ENCODE measurements at regions not wholly inside any gene's neighbourhood (a gene's known extent, or its start where the extent isn't known, plus 50 kb on each side); places are given as distances from the start of the nearest gene placed in this dataset.

DNA sequence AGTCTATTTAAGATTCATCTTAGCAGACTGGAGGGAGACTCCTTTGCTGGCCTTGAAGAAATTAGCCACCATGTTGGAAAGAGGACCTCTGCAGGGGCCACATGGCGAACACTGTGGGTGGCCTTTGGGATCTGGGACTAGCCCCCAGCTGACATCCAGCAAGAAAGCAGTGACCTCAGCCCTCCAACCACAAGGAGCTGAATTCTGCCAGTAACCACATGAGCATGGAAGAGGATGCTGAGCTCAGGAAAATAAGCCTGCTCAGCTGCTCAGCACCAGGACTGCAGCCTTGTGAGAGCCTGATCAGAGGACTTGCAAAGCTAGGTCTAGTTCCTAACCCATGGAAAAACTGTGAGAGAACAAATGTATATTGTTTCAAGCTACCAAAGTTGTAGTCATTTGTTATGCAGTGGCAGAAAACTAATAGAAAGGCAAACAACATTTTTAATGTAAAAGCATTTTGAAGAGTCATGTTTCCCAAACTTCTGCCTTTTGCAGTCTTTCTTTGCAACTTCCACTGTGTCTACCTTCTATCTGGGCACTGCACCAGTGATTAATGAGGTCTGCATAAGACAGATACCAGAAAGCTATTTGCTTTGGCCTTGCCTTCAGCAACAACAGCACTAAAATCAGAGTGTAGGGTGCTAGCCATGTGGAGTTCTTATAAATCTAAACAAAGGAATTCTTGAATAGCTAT lies 183.7 kb downstream of the FGFR2 start:
- no peak overlapping the region for H3K9ac ChIP-seq (ENCODE audit: low read length)
- no peaks in the 10 kb centered on the region for H4K20me1 ChIP-seq (ENCODE audit: insufficient read depth)
- H2AFZ ChIP-seq (ENCODE audit: low read depth, low read length), result no peak overlapping the region
- no peaks in the 10 kb centered on the region for H3K36me3 ChIP-seq (ENCODE audit: insufficient read depth, low read length)
- no peaks in the 10 kb centered on the region for H3F3A ChIP-seq (ENCODE audit: insufficient read depth, low read length, poor library complexity, severe bottlenecking)
- H3K9me3 ChIP-seq (ENCODE audit: low read length), result no peaks in the 10 kb centered on the region
- no peaks in the 10 kb centered on the region for H3K27me3 ChIP-seq (ENCODE audit: insufficient read depth, low read depth, low read length)
- H3K4me3 ChIP-seq (ENCODE audit: low read length), result no peak overlapping the region
- no peaks in the 10 kb centered on the region for H3K9me2 ChIP-seq (ENCODE audit: insufficient read depth, low read length)
- no peak overlapping the region for H3K27ac ChIP-seq (ENCODE audit: low read length)
- no peak overlapping the region for H3K4me2 ChIP-seq (ENCODE audit: low read length)
- H3K79me2 ChIP-seq (replicated peaks; ENCODE audit: insufficient read depth, low read length), result no peaks in the 10 kb centered on the region
- no peak for TF ChIP-seq EP300 (conservative IDR thresholded peaks at IDR 0.05; ENCODE audit: poor library complexity, severe bottlenecking)
- TF ChIP-seq EZH2 (IDR thresholded peaks at IDR 0.05; ENCODE audit: borderline replicate concordance, insufficient read depth, low read length, poor library complexity, severe bottlenecking), result no peak
- no peak for TF ChIP-seq TAF1 (IDR thresholded peaks at IDR 0.05; ENCODE audit: low read depth)
- TF ChIP-seq, protein P1, sequence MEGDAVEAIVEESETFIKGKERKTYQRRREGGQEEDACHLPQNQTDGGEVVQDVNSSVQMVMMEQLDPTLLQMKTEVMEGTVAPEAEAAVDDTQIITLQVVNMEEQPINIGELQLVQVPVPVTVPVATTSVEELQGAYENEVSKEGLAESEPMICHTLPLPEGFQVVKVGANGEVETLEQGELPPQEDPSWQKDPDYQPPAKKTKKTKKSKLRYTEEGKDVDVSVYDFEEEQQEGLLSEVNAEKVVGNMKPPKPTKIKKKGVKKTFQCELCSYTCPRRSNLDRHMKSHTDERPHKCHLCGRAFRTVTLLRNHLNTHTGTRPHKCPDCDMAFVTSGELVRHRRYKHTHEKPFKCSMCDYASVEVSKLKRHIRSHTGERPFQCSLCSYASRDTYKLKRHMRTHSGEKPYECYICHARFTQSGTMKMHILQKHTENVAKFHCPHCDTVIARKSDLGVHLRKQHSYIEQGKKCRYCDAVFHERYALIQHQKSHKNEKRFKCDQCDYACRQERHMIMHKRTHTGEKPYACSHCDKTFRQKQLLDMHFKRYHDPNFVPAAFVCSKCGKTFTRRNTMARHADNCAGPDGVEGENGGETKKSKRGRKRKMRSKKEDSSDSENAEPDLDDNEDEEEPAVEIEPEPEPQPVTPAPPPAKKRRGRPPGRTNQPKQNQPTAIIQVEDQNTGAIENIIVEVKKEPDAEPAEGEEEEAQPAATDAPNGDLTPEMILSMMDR (IDR thresholded peaks at IDR 0.05; ENCODE audit: poor library complexity, severe bottlenecking), result no peak
- TF ChIP-seq, protein P2, sequence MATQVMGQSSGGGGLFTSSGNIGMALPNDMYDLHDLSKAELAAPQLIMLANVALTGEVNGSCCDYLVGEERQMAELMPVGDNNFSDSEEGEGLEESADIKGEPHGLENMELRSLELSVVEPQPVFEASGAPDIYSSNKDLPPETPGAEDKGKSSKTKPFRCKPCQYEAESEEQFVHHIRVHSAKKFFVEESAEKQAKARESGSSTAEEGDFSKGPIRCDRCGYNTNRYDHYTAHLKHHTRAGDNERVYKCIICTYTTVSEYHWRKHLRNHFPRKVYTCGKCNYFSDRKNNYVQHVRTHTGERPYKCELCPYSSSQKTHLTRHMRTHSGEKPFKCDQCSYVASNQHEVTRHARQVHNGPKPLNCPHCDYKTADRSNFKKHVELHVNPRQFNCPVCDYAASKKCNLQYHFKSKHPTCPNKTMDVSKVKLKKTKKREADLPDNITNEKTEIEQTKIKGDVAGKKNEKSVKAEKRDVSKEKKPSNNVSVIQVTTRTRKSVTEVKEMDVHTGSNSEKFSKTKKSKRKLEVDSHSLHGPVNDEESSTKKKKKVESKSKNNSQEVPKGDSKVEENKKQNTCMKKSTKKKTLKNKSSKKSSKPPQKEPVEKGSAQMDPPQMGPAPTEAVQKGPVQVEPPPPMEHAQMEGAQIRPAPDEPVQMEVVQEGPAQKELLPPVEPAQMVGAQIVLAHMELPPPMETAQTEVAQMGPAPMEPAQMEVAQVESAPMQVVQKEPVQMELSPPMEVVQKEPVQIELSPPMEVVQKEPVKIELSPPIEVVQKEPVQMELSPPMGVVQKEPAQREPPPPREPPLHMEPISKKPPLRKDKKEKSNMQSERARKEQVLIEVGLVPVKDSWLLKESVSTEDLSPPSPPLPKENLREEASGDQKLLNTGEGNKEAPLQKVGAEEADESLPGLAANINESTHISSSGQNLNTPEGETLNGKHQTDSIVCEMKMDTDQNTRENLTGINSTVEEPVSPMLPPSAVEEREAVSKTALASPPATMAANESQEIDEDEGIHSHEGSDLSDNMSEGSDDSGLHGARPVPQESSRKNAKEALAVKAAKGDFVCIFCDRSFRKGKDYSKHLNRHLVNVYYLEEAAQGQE (IDR thresholded peaks at IDR 0.05; ENCODE audit: borderline replicate concordance), result no peak
- no peak for TF ChIP-seq SMC3 (conservative IDR thresholded peaks at IDR 0.05; ENCODE audit: poor library complexity)
- no peak for TF ChIP-seq RAD21 (conservative IDR thresholded peaks at IDR 0.05)
- TF ChIP-seq POLR2AphosphoS5 (IDR thresholded peaks at IDR 0.05), result no peak
- no peak for TF ChIP-seq MXI1 (conservative IDR thresholded peaks at IDR 0.05; ENCODE audit: poor library complexity, severe bottlenecking)

DNA sequence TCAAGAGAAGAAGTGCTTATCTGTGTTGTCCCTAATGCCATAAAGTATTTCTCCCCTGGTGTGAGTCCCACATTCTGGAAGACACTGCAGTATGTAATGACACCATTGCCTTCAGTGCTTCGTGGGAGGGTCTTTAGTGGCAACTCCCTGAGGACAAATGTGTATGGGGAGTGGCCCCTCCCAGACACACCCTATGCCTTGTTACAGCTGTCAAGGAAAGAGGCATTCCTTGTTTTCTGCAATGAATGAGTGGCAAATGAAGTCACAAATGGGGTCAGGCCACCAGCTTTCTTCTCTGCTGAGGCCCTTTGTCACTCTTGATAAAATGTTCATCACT lies 183.2 kb downstream of the FGFR2 start:
- H3K9me3 ChIP-seq (ENCODE audit: low read length), result no peaks in the 10 kb centered on the region
- no peaks in the 10 kb centered on the region for H3F3A ChIP-seq (ENCODE audit: insufficient read depth, low read length, poor library complexity, severe bottlenecking)
- H3K4me3 ChIP-seq (ENCODE audit: low read length), result no peak overlapping the region
- H3K36me3 ChIP-seq (ENCODE audit: insufficient read depth, low read length), result no peaks in the 10 kb centered on the region
- H3K4me2 ChIP-seq (ENCODE audit: low read length), result no peak overlapping the region
- no peak overlapping the region for H3K9ac ChIP-seq (ENCODE audit: low read length)
- TF ChIP-seq RAD21 (conservative IDR thresholded peaks at IDR 0.05) (no peak), POLR2AphosphoS5 (IDR thresholded peaks at IDR 0.05) (no peak), EP300 (conservative IDR thresholded peaks at IDR 0.05; ENCODE audit: poor library complexity, severe bottlenecking) (no peak), EZH2 (IDR thresholded peaks at IDR 0.05; ENCODE audit: borderline replicate concordance, insufficient read depth, low read length, poor library complexity, severe bottlenecking) (no peak), MXI1 (conservative IDR thresholded peaks at IDR 0.05; ENCODE audit: poor library complexity, severe bottlenecking) (no peak), TAF1 (IDR thresholded peaks at IDR 0.05; ENCODE audit: low read depth) (no peak), SMC3 (conservative IDR thresholded peaks at IDR 0.05; ENCODE audit: poor library complexity) (no peak)
- TF ChIP-seq, protein P1 (IDR thresholded peaks at IDR 0.05; ENCODE audit: poor library complexity, severe bottlenecking), result no peak
- TF ChIP-seq, protein P2 (IDR thresholded peaks at IDR 0.05; ENCODE audit: borderline replicate concordance), result no peak
- no peaks in the 10 kb centered on the region for H3K9me2 ChIP-seq (ENCODE audit: insufficient read depth, low read length)
- H3K27ac ChIP-seq (ENCODE audit: low read length), result no peak overlapping the region
- H3K79me2 ChIP-seq (replicated peaks; ENCODE audit: insufficient read depth, low read length), result no peaks in the 10 kb centered on the region
- H2AFZ ChIP-seq (ENCODE audit: low read depth, low read length), result no peak overlapping the region
- no peaks in the 10 kb centered on the region for H3K27me3 ChIP-seq (ENCODE audit: insufficient read depth, low read depth, low read length)
- H4K20me1 ChIP-seq (ENCODE audit: insufficient read depth), result no peaks in the 10 kb centered on the region
